ENCODE measurements at regions not wholly inside any gene's neighbourhood (a gene's known extent, or its start where the extent isn't known, plus 50 kb on each side); places are given as distances from the start of the nearest gene placed in this dataset.

DNA sequence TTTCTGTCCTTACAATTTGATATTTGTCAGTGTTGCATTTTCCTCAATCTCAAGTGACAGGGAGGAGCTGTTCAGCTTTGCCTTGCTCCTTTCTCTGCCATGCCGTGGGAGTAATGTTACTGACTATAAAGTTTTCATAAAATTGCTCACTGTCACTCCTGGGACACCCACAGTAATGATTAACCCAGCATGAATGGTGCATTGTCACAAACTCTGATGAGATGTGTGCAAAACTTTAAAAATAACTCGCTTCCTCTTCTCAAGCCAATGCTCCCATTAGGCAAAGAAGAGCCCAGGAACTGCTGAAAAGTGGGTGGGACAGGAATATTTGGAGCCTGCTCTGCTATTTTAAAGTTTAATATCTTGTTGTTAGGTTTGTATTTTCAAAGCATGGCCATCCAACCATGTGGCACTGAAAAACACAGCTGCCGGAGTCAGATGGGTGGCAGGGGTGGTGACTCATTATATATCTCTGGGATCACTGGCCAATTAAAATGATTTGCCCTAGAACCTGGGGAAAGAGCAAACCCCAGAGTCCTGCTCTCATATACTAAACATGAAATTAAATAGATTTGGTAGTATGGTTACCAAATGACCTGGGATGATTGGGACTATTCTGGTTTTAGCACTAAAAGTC lies 260.1 kb downstream of the BTBD3 start:
- TF ChIP-seq GATA3 (IDR thresholded peaks at IDR 0.05; ENCODE audit: low read depth, low read length) (no peak), GATA2 (IDR thresholded peaks at IDR 0.05; ENCODE audit: low read depth, low read length) (no peak)

Measured in SH-SY5Y (cell line).